H1 (cell line): ENCODE measurements at regions not wholly inside any gene's neighbourhood (a gene's known extent, or its start where the extent isn't known, plus 50 kb on each side); places are given as distances from the start of the nearest gene placed in this dataset.

Source experiments
- BRCA1 ChIP-seq: IDR thresholded peaks from 2 replicates; pipeline ENCODE4 v1.6.1; 2012; ENCODE audit warnings: low read depth, low read length, improper control_type of control experiment
- SP2 ChIP-seq: IDR thresholded peaks from 2 replicates; pipeline ENCODE4 v1.6.1; 2012; ENCODE audit warnings: mild to moderate bottlenecking, low read length, inconsistent platforms

DNA sequence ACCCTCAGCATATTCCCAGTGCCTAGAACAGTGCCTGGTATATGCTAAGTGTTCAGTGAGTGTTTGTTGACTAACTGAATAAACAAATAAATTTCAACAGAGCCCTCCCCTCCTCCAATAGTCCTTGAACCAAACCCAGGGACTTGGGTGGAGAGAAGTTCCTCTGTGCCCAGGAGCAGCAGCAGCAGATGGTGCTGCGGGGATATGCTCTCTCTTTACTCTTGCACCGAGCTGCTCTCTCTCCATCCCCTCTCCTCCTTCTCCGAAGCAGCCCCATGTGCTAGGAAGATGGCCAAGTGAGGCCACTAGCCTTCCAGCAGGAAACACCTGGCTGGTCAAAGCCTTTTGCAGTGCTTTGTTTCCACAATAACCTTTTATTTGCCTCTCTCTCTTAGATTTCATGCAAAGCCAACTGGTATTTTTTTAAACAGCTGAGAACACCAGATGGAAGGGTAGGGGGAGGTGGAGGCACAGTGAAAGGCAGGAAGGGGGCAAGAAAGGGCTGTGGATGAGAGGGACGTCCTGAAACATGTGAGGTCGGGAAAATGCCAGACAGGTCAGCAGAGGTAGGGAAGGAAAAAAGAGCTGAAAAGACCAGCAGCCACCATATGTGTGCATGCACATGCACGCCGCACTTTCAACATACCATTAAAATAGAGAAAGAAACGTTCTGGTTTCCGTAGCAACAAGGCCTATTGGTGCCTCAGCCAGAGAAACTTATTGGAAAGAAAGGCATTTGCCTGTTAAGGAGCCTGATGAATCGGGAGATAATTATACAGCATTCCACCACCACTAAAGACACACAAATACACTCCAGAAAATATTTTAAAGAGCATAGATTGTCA, 78.9 kb downstream of the EMP1 start (continued):
- no peak for TF ChIP-seq SP2
- TF ChIP-seq BRCA1 = no peak
